Esophagus muscularis mucosa (tissue), 4 donors: ENCODE measurements at regions not wholly inside any gene's neighbourhood (a gene's known extent, or its start where the extent isn't known, plus 50 kb on each side); places are given as distances from the start of the nearest gene placed in this dataset.

Experiments
- DNase-seq: peaks from one replicate; pipeline ENCODE4 v3.0.0-alpha.2; 2017; ENCODE audit errors: extremely low spot score
- H3K27ac ChIP-seq, 4 donors: fragments of 200-600 bp; sonication (generic); replicated peaks in 1 of 4; 1 replicate in 3 of 4; 2 replicates in 1 of 4; pipeline ENCODE4 v1.5.1; 2016 to 2019; ENCODE audit warnings: mild to moderate bottlenecking in 1 of 4
- H3K27me3 ChIP-seq, 4 donors: fragments of 200-600 bp; sonication (generic); one replicate each; pipeline versions ENCODE4 v1.5.1 to v1.6.0; 2016 to 2019
- H3K36me3 ChIP-seq, 4 donors: fragments of 200-600 bp; sonication (generic); one replicate each; pipeline ENCODE4 v1.5.1; 2016 to 2019
- H3K4me1 ChIP-seq, 4 donors: fragments of 200-600 bp; sonication (generic); one replicate each; pipeline ENCODE4 v1.5.1; 2016 to 2019
- H3K4me3 ChIP-seq, 4 donors: fragments of 200-600 bp; sonication (generic); 1 replicate in 2 of 4; 2 replicates in 2 of 4; pipeline ENCODE4 v1.5.1; 2016 to 2019; ENCODE audit warnings: mild to moderate bottlenecking in 4 of 4, moderate library complexity in 1 of 4
- H3K9me3 ChIP-seq, 4 donors: fragments of 200-600 bp; sonication (generic); 1 replicate in 3 of 4; 2 replicates in 1 of 4; pipeline ENCODE4 v1.5.1; 2016 to 2019
- CTCF ChIP-seq, 3 experiments: fragments of 200-600 bp in 2 of 3; fragments of 450-650 bp in 1 of 3; sonication (generic) in 2 of 3; IDR thresholded peaks; one replicate each; pipeline ENCODE4 v1.5.1; 2017 to 2019; ENCODE audit warnings: antibody characterized with exemption in 3 of 3, mild to moderate bottlenecking in 2 of 3, moderate library complexity in 1 of 3
- EP300 ChIP-seq: sonication (generic); formaldehyde crosslinking; IDR thresholded peaks from one replicate; pipeline ENCODE4 v1.6.1; 2017; ENCODE audit warnings: antibody characterized with exemption
- POLR2A ChIP-seq: fragments of 450-650 bp; IDR thresholded peaks from one replicate; pipeline ENCODE4 v1.6.1; 2017; ENCODE audit warnings: antibody characterized with exemption, moderate library complexity, mild to moderate bottlenecking, low read depth
- POLR2AphosphoS5 ChIP-seq, 2 donors: sonication (generic); formaldehyde crosslinking; IDR thresholded peaks; one replicate each; pipeline ENCODE4 v1.6.1; 2017; ENCODE audit warnings: antibody characterized with exemption in 2 of 2
- WGBS: methylation state at CpG from one replicate; pipeline ENCODE4 v1.1.5; 2018; 5-methylcytosine and 5-hydroxymethylcytosine counted together
- intact Hi-C: fragments of 100-400 bp; cut with DNase I; formaldehyde crosslinking; loops from one replicate; pipeline ENCODE4 v1.15.1; 2023

GRCh38 chr18:57209713-57210106 lies 62.8 kb downstream of the BOD1L2 start:
- DNase-seq, result no peak
- Histone ChIP-seq H3K27ac (no peak overlapping the region), H3K36me3 (no peaks in the 10 kb centered on the region), H3K27me3 (peaks cover 0 to 17% (median 2%) of the 10 kb centered on the region in 4 donors), H3K4me3 (peak overlapping the region in 2 of 4 donors; percentile 15 to 26), H3K4me1 (peaks cover 0 to 14% (median 10%) of the 10 kb centered on the region in 4 donors), H3K9me3 (no peaks in the 10 kb centered on the region)
- intact Hi-C loops, result no loop called here
- WGBS, result 21% methylated on average over 10 of the region's 10 CpGs
- TF ChIP-seq POLR2AphosphoS5 (IDR thresholded peaks at IDR 0.05) (no peak), CTCF (IDR thresholded peaks at IDR 0.05) (no peak), EP300 (no peak), POLR2A (no peak)

DNA sequence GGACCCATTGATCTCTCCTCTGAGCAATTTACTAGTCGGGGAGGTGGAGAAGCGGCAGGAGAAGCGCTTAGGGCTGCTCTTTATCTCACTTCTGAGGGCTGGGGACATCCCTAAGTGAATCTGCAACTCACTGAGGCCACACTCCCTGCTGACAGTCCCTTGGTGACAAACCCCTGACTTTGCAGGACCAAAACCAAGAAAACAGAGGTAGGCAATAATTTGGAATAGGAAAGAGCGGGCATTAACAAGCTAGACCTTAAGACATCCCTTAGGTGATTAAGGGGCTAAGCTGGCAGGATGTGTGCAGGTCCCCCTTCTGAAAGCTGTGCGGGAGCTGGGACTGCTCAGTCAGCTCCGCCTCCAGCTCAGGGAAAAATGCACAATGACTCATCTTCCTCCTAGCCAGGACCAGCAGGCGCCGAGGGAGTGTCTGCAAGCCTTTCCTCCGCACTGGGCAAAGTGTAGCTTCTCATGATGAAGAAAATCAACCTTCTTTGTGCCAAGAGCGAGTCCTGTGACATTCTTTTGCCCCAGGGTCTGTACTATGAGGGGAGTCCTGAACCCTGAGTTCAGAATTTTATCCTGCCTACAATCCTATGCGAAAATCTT lies 63.3 kb downstream of the BOD1L2 start:
- peaks cover 0 to 17% (median 2%) of the 10 kb centered on the region in 4 donors for H3K27me3 ChIP-seq
- TF ChIP-seq POLR2A (no peak), CTCF (IDR thresholded peaks at IDR 0.05) (no peak), POLR2AphosphoS5 (IDR thresholded peaks at IDR 0.05) (no peak), EP300 (no peak)
- no peak overlapping the region for H3K27ac ChIP-seq
- peak overlapping the region in 2 of 4 donors; percentile 15 to 26 for H3K4me3 ChIP-seq
- peaks cover 0 to 14% (median 10%) of the 10 kb centered on the region in 4 donors for H3K4me1 ChIP-seq
- no peaks in the 10 kb centered on the region for H3K36me3 ChIP-seq
- intact Hi-C loops, result no loop called here
- WGBS, result 16% methylated on average over 11 of the region's 11 CpGs
- no peaks in the 10 kb centered on the region for H3K9me3 ChIP-seq
- DNase-seq, result peak; percentile 89

GRCh38 chr18:57210716-57211411 lies 64.0 kb downstream of the BOD1L2 start:
- H3K27me3 ChIP-seq, result peaks cover 0 to 17% (median 2%) of the 10 kb centered on the region in 4 donors
- H3K36me3 ChIP-seq, result no peaks in the 10 kb centered on the region
- WGBS, result 88% methylated on average over 1 of the region's 1 CpG
- peak; percentile 78 for DNase-seq
- peaks cover 0 to 14% (median 10%) of the 10 kb centered on the region in 4 donors for H3K4me1 ChIP-seq
- H3K27ac ChIP-seq, result no peak overlapping the region
- TF ChIP-seq POLR2AphosphoS5 (IDR thresholded peaks at IDR 0.05), result no peak
- TF ChIP-seq POLR2A, result no peak
- no peak for TF ChIP-seq CTCF (IDR thresholded peaks at IDR 0.05)
- no peak for TF ChIP-seq EP300
- intact Hi-C loops, result no loop called here
- H3K4me3 ChIP-seq, result no peak overlapping the region
- H3K9me3 ChIP-seq, result no peaks in the 10 kb centered on the region

DNA sequence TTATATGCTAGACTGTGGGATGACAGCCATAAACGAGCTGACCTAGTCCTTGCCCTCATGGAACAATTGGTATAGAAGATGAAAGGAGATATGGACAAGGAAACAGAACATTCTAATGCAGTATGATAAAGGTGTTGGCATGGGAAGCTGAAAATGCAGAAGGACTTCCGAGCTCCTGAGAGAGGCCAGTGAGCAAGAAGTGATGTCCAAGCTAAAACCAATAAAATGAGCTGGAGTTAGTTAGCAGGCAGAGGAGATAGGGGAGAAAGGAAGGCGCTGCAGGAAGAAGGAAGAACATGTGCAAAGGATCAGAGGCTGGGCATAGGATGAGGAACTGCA lies 64.5 kb downstream of the BOD1L2 start:
- Histone ChIP-seq H3K27ac (no peak overlapping the region), H3K4me1 (peaks cover 0 to 14% (median 10%) of the 10 kb centered on the region in 4 donors), H3K4me3 (no peak overlapping the region), H3K36me3 (no peaks in the 10 kb centered on the region), H3K27me3 (peaks cover 0 to 17% (median 2%) of the 10 kb centered on the region in 4 donors), H3K9me3 (no peaks in the 10 kb centered on the region)
- 77% methylated on average over 3 of the region's 3 CpGs for WGBS
- no peak for TF ChIP-seq POLR2A
- no peak for TF ChIP-seq EP300
- TF ChIP-seq POLR2AphosphoS5 (IDR thresholded peaks at IDR 0.05), result no peak
- no peak for TF ChIP-seq CTCF (IDR thresholded peaks at IDR 0.05)
- DNase-seq, result peak; percentile 50
- intact Hi-C loops, result no loop called here
